Endothelial cell of umbilical vein (primary cell): ENCODE measurements at regions not wholly inside any gene's neighbourhood (a gene's known extent, or its start where the extent isn't known, plus 50 kb on each side); places are given as distances from the start of the nearest gene placed in this dataset.

Source experiments
- POLR2A ChIP-seq: IDR thresholded peaks from 2 replicates; pipeline ENCODE4 v1.6.1; 2012; ENCODE audit warnings: low read depth, mild to moderate bottlenecking, control low read depth, low read length
- TF ChIP-seq, protein P1 (sequence below), 2 donors: IDR thresholded peaks; 1 replicate in 1 of 2; 2 replicates in 1 of 2; pipeline ENCODE4 v1.5.1; 2011; ENCODE audit warnings: low read length in 2 of 2, mild to moderate bottlenecking in 2 of 2, moderate library complexity in 2 of 2, control low read depth in 1 of 2, inconsistent platforms in 1 of 2, low read depth in 1 of 2; ENCODE audit not compliant: insufficient read depth in 1 of 2; ENCODE audit errors: extremely low read depth in 1 of 2

DNA sequence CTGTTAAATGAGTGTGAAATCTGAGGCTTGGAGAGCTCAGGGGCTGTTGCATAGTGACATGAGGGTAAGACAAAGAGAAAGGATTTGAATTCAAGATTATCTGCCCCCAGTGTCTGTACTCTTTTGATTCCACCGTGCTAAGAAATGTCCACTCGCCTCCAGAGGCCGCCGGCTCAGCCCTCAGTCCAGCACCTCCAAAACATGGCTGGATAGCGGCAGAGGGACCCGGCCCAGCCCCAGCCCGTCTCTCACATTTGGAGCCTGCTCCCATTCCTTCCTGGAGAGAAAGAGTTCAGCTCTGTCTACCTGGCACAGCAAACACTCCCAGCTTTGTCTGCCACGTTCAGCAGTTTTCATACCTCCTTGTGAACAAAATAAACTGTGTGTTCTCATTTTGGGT is 84.8 kb upstream of the IQSEC1 start:
- TF ChIP-seq, protein P1, sequence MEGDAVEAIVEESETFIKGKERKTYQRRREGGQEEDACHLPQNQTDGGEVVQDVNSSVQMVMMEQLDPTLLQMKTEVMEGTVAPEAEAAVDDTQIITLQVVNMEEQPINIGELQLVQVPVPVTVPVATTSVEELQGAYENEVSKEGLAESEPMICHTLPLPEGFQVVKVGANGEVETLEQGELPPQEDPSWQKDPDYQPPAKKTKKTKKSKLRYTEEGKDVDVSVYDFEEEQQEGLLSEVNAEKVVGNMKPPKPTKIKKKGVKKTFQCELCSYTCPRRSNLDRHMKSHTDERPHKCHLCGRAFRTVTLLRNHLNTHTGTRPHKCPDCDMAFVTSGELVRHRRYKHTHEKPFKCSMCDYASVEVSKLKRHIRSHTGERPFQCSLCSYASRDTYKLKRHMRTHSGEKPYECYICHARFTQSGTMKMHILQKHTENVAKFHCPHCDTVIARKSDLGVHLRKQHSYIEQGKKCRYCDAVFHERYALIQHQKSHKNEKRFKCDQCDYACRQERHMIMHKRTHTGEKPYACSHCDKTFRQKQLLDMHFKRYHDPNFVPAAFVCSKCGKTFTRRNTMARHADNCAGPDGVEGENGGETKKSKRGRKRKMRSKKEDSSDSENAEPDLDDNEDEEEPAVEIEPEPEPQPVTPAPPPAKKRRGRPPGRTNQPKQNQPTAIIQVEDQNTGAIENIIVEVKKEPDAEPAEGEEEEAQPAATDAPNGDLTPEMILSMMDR (IDR thresholded peaks at IDR 0.05; ENCODE audit: extremely low read depth in 1 of 2, insufficient read depth in 1 of 2, low read depth in 1 of 2, low read length in 2 of 2) = no peak
- TF ChIP-seq POLR2A = no peak
